HG02588 (cell line): ENCODE measurements at regions not wholly inside any gene's neighbourhood (a gene's known extent, or its start where the extent isn't known, plus 50 kb on each side); places are given as distances from the start of the nearest gene placed in this dataset.
"Not testable (repeated sequence)": the region's sequence is repeated elsewhere in the genome, so short reads cannot be mapped to it uniquely, and the experiment has no call there.

ENCODE experiments used
- ATAC-seq: cut with Tn5 transposase; IDR thresholded peaks from one replicate; pipeline ENCODE4 v1.9.1; 2021; ENCODE audit warnings: mild to moderate bottlenecking, moderate library complexity; ENCODE audit not compliant: unreplicated experiment

GRCh38 chr22:19599626-19600243, 75.5 kb upstream of the CLDN5 start:
- ATAC-seq: no peak

GRCh38 chr22:19603346-19603745, 79.1 kb upstream of the CLDN5 start:
- ATAC-seq: not testable (repeated sequence)

DNA sequence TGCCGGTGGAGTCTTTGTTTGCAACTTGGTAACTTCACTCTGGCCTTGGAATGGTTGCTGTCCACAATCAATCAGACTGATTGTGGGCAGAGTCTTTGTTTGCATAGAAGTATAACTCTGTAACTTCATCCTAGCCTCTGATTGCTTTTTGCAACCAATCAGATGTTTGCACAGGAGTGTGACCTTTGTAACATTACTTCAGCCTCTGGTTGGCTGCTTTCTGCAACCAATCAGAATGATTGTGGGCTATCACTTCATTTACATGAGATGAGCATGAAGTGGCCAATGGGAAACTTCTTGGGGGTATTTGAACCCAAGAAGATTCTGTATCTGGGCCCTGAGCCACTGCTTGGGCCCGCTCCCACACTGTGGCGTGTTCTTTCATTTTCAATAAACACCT, 79.6 kb upstream of the CLDN5 start:
- ATAC-seq: no peak

GRCh38 chr22:19604711-19605268, 80.6 kb upstream of the CLDN5 start:
- no peak for ATAC-seq

DNA sequence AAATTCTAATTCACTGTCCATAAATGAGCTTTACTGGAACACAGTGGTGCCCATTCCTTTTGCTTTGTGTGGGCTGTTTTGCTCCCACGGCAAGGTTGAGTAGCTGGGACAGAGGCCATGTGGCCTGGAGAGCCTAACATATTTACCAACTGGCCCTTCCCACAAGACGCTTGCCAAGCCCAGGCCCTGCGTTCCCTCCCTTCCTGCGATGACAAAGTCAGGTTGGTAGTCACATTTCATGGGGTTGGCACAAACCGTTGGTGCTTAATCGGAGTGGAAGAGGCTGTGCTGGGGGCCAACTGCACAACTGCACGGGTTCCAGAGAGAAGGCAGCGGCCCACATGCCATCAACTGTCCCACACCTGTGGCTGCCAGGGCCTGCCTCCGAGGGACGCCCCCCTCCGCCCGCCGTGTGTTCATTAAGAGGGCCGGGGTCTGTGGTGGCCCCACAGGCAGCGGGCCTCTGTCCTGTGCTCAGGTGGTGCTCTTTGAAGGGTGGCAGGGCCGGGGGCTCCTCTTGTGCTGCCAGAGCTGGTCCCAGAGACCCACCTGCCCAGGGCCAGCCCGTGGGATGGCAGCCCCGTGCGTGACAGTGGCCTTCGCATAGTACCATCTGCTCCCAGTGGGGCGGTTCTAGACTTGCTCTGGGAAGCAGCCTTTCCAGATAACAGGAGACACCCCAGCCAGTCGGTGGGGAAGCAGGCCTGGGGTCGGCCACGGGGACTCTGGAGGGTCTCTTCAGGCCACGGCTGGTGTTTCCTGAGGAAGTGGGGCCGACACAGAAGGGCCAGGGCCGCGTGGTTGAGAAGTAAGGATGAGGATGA, 81.5 kb upstream of the CLDN5 start:
- ATAC-seq: no peak

GRCh38 chr22:19606332-19607191, 82.4 kb upstream of the CLDN5 start:
- no peak for ATAC-seq

- no peak for ATAC-seq
Observed at GRCh38 chr22:19607192-19608002, 83.2 kb upstream of the CLDN5 start.

- no peak for ATAC-seq
Observed at GRCh38 chr22:19608003-19608690, 83.9 kb upstream of the CLDN5 start.

DNA sequence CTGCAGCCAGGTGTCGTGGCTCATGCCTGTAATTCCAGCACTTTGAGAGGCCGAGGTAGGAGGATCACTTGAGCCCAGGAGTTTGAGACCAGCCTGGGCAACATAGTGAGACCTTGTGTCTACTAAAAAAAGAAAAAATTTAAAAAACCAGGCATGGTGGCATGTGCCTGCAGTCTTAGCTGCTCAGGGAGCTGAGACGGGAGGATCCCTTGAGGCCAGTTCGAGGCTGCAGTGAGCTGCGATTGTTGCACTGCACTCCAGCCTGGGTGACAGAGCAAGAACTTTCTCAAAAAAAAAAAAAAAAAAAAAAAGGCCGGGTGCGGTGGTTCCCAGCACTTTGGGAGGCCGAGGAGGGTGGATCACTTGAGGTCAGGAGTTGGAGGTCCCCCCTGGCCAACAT, 85.5 kb upstream of the CLDN5 start:
- not testable (repeated sequence) for ATAC-seq

- no peak for ATAC-seq
Observed at GRCh38 chr22:19610518-19611253, 86.5 kb upstream of the CLDN5 start.

GRCh38 chr22:19611590-19611989, 87.4 kb upstream of the CLDN5 start:
- no peak for ATAC-seq

DNA sequence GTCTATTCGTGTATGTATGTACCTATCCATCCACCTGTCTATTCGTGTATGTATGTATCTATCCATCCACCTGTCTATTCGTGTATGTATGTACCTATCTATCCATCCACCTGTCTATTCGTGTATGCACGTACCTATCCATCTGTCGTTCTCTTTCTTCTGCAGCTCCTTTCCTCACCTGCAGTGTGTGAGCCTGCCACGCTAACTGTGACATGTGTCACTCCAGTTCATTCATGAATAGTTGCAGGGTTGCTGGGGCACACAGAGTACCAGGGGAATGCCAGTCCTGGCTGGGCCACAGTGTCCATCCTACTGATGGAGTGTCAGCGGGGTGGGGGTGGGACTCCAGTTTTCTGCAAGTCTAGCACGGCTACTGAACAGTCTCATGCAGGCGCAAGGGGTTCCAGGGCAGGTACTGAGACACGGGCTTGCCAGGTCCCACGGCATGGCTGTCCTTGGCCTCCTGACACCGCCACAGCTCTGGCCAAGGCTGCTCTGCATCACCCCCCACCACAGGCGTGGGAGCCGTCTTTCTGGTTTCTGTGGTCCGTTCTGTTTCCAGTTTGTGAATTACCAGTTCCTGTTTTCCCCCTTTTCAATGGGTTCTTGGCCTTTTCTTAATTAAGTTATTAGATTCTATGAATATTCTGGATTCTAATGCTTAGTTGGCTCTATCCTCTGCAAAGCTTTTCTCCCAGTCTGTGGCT, 88.8 kb upstream of the CLDN5 start:
- ATAC-seq: no peak

- no peak for ATAC-seq
Observed at GRCh38 chr22:19614536-19614863, 90.3 kb upstream of the CLDN5 start.

DNA sequence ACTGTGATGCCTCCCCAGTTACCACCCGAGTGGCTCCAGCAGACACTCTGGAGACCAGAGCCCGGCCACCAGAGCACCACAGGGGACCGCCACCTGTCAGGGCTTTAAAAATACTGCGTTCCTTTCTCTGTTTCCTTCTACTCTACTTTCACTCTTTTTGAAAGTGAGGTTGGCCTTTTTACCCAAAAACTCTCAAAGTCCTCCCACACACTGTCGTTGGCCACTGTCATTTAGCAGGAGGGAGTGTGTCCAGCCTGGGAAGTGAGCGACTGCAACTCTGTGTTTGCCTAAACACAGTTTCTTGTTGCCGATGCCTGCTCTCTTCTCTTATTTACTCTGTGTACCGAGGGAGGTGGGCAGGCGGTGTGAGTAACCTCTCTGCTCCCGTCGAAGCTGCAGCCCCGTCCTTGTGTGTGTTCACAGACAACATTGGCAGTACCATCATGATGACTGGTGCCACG, 90.8 kb upstream of the CLDN5 start:
- ATAC-seq: no peak

DNA sequence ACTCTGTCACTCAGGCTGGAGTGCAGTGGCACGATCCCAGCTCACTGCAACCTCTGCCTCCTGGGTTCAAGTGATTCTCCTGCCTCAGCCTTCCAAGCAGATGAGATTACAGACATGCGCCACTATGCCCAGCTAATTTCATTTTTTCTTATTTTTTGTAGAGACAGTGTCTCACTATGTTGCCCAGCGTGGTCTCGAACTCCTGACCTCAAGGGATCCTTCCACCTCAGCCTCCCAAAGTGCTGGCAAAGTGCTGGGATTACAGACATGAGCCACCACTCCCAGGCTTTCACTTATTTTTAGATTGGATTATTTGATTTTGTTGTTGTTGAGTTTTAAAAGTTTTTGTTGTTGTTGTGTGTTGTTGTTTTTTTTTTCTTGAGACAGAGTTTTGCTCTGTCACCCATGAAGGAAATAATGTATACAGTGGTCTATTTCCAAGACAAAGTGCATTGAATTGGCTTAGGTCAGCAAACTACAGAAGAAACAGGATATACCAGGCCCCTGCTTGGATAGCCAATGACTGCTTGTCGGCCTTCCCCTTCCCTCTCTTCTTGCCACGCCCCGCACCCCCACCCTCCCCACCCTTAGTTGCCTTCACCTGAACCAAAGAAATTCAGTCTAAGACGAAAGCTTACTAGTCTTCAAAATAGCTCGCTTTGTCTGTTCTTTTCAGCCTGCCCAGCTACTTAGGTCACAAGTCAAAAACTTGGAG, 91.8 kb upstream of the CLDN5 start:
- ATAC-seq: no peak

GRCh38 chr22:19619144-19620009, 94.9 kb upstream of the SEPTIN5 start:
- peak; percentile 67 for ATAC-seq
